Inferior parietal cortex (tissue), 1 donor: ENCODE measurements at regions not wholly inside any gene's neighbourhood (a gene's known extent, or its start where the extent isn't known, plus 50 kb on each side); places are given as distances from the start of the nearest gene placed in this dataset.

Experiments
- DNase-seq: peaks from one replicate; pipeline ENCODE4 v3.0.0-alpha.2; 2016; ENCODE audit errors: extremely low spot score

GRCh38 chr14:101480022-101480746 lies 81.1 kb upstream of the DIO3 start:
- no peak for DNase-seq

- DNase-seq, result no peak
Measured at GRCh38 chr14:101480747-101481530, 80.4 kb upstream of the DIO3 start.

DNA sequence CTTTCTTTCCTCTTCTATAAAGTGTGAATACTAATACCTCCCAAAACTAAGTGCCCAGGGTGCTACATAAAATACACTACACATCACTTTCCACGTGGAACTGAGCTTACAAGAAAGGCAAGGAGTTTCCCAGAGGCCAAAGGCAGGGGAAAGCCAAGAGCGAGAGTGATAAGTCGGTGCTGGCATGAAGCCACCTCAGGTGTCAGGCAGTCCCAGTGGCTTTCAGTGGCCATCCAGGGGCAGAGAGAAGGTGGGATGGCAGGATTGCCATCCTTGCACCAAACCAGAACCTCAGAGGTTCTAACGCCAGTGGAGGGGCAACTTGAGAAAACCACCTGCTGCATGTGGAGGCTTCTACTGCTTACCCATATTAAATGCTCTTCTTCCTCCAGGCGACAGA lies 79.7 kb upstream of the DIO3 start:
- no peak for DNase-seq

GRCh38 chr14:101482066-101482465 lies 79.2 kb upstream of the DIO3 start:
- DNase-seq, result no peak

DNA sequence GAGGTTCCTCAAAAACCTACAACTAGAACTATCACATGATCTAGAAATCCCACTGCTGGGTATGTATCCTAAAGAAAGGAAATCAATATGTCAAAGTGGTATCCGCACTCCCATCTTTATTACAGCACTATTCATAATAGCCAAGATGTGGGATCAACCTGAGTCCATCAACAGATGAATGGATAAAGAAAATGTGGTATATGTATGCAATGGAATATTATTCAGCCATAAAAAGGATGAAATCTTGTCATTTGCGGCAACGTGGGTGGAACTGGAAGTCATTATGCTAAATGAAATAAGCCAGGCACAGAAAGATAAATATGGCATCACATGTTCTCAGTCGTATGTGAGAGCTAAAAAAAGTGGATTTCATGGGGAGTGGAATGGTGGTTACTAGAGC lies 77.5 kb upstream of the DIO3 start:
- DNase-seq, result no peak

- DNase-seq, result no peak
Measured at GRCh38 chr14:101489092-101489760, 72.1 kb upstream of the DIO3 start.

DNA sequence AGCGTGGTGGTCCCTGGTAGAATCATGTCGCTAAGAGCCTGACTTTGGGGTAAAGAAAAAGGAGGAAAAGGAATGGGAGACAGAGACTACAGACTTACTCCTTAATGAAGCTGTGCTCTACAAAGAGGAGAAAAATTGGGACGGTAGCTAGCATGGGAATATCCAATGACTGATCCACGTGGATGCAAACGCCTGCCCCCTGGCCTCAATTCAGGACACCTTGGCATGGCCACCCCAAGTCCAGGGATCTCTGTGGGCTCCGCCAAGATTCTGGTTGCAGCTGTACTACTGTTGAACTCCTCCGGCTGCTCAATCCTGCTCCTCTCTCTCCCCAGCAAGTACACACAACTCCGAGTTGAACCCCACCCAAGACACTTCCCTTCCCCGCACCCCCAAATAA lies 70.5 kb upstream of the DIO3 start:
- no peak for DNase-seq

- DNase-seq, result no peak
Measured at GRCh38 chr14:101491841-101492240, 69.5 kb upstream of the DIO3 start.

GRCh38 chr14:101492716-101493115 lies 68.6 kb upstream of the DIO3 start:
- DNase-seq, result no peak

- no peak for DNase-seq
Measured at GRCh38 chr14:101494826-101495225, 66.5 kb upstream of the DIO3 start.

DNA sequence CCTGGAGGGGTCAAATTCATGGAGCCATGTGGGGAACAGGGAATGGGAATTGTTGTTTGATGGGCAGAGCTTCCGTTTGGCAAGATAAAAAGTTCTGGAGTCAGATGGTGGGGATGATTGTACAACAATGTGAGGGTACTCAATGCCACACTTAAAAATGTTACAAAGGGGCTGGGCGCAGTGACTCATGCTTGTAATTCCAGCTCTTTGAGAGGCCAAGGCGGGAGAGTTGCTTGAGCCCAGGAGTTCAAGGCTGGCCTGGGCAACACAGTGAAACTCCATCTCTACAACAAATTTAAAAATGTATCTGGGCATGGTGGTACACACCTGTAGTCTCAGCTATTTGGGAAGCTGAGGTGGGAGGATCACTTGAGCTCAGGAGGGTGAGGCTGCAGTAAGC lies 66.0 kb upstream of the DIO3 start:
- DNase-seq, result no peak

- DNase-seq, result no peak
Measured at GRCh38 chr14:101495827-101496775, 65.2 kb upstream of the DIO3 start.

GRCh38 chr14:101496776-101497683 lies 64.3 kb upstream of the DIO3 start:
- DNase-seq, result peak; percentile 13

- no peak for DNase-seq
Measured at GRCh38 chr14:101497684-101498525, 63.4 kb upstream of the DIO3 start.

DNA sequence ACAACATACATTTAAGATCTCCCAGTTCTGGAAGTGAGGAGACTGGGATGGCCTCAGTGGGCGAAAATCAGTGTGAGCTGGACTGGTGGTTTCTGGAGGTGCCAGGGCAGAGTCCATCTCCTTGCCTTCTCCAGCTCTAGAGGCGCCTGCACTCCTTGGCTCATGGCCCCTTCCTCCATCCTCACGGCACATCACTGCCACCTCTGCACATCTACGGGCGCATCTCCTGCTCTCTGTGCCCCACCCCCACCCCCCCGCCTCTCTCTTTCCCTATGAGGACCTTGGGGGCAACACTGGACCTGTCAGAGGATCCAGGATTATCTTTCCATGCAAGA lies 62.8 kb upstream of the DIO3 start:
- DNase-seq, result no peak

DNA sequence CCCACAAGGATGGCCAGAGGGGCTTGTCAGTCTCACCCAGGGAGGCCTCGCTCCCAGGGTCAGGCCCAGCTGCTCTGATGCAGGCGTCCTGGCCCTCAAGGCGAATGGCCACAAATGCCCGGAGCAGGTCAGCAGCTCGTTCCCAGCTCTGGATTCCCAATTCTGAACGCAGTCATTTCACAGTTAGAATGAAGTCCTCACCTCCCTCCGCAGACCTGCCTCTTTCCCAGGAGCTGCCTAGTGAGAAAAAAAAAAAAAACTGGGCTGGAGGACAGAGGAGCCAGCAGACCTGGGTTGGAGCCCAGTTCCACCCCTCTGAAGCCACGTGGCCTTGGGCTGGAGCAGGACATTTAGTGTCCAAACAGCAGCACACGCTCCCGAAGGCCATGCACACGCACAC lies 62.2 kb upstream of the DIO3 start:
- no peak for DNase-seq

- DNase-seq, result no peak
Measured at GRCh38 chr14:101499513-101499912, 61.8 kb upstream of the DIO3 start.

DNA sequence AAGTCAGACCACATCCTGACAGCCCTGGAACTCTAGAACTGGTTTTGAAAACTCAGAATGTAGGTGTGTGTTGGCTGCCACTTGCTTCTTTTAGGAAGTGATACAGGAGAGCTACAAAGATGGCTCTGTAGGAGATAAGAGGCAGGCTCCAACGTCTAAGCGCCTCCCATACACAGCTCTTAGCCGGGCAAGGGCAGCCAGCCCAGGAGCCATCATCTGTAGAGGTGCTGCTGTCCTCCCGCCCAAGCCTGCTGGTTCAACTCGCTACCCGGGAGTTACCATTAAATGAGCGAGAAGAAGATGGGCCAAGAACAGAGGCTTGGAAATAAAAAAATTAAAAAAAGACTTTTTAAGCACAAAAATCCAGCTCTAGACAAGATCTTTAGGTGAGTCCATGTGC lies 61.2 kb upstream of the DIO3 start:
- no peak for DNase-seq

- DNase-seq, result no peak
Measured at GRCh38 chr14:101500681-101501080, 60.6 kb upstream of the DIO3 start.

DNA sequence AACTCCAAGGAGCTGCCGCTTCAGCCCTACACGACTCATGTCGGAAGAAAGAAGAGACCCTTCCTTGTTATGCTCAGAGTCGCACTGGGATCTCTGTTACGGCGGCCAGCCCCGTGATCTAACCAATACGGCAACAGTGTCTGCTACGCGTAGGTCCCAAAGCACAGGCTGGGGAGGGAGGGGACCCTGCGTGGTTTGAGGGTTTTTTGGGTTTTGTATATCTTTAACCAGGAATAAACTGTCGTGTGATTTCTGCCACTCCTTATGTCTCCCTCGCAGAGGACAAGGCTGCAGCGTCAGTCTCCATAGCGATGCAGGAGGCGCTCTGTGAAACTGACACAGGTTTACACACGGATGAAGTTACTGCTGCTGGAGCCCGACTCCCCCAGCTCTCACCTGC lies 60.0 kb upstream of the DIO3 start:
- no peak for DNase-seq
